ENCODE measurements at regions not wholly inside any gene's neighbourhood (a gene's known extent, or its start where the extent isn't known, plus 50 kb on each side); places are given as distances from the start of the nearest gene placed in this dataset.

- Mint-ChIP-seq H3K27ac (no peak overlapping the region), H3K36me3 (no peaks in the 10 kb centered on the region), H3K4me1 (no peaks in the 10 kb centered on the region), H3K27me3 (no peaks in the 10 kb centered on the region), H3K4me3 (no peak overlapping the region), H3K9me3 (peaks cover 0 to 5% (median 0%) of the 10 kb centered on the region in 8 donors)
- Histone ChIP-seq H3K9me3 (ENCODE audit: control insufficient read depth in 1 of 2, low read length in 2 of 2) (no peaks in the 10 kb centered on the region), H3K27me3 (ENCODE audit: insufficient read depth, low read length) (no peaks in the 10 kb centered on the region), H3K36me3 (ENCODE audit: insufficient read depth, low read length) (no peaks in the 10 kb centered on the region), H3K27ac (ENCODE audit: low read depth, low read length) (no peak overlapping the region), H3K4me1 (ENCODE audit: insufficient read depth, low read length) (no peaks in the 10 kb centered on the region), H3K4me3 (ENCODE audit: low read length in 2 of 2) (no peak overlapping the region)
- ChIA-PET CTCF (ENCODE audit: partially characterized antibody) (no interaction called here), POLR2A (ENCODE audit: partially characterized antibody) (no interaction called here)
- no peak for DNase-seq
- intact Hi-C loops (cut with micrococcal nuclease), result no loop called here
Observed at GRCh38 chr7:136412952-136413351, 435.8 kb upstream of the MTPN start.

GRCh38 chr7:136405931-136406777, 429.0 kb upstream of the MTPN start:
- Mint-ChIP-seq H3K27me3 (no peaks in the 10 kb centered on the region), H3K4me3 (peak overlapping the region in 1 of 8 donors; percentile 3), H3K4me1 (peaks cover 0 to 8% (median 4%) of the 10 kb centered on the region in 4 donors), H3K27ac (no peak overlapping the region), H3K9me3 (peaks cover 0 to 2% (median 0%) of the 10 kb centered on the region in 8 donors), H3K36me3 (no peaks in the 10 kb centered on the region)
- Histone ChIP-seq H3K9me3 (ENCODE audit: control insufficient read depth in 1 of 2, low read length in 2 of 2) (no peaks in the 10 kb centered on the region), H3K27me3 (ENCODE audit: insufficient read depth, low read length) (no peaks in the 10 kb centered on the region), H3K4me3 (ENCODE audit: low read length in 2 of 2) (no peak overlapping the region), H3K27ac (ENCODE audit: low read depth, low read length) (no peak overlapping the region), H3K4me1 (ENCODE audit: insufficient read depth, low read length) (no peaks in the 10 kb centered on the region), H3K36me3 (ENCODE audit: insufficient read depth, low read length) (no peaks in the 10 kb centered on the region)
- peak; percentile 4 to 33 (median 12) for DNase-seq
- intact Hi-C loops (cut with micrococcal nuclease), result no loop called here
- ChIA-PET POLR2A (ENCODE audit: partially characterized antibody) (no interaction called here), CTCF (ENCODE audit: partially characterized antibody) (interaction anchor here (1.2 to 1.3 kb wide), 2 partner anchors 11 to 19 kb away, joined by 4 to 5 read pairs; no protein-coding TSS in a partner anchor)

GRCh38 chr7:136403591-136403990, 426.4 kb upstream of the MTPN start:
- Mint-ChIP-seq H3K4me3 (no peak overlapping the region), H3K27me3 (no peaks in the 10 kb centered on the region), H3K9me3 (peaks cover 0 to 2% (median 0%) of the 10 kb centered on the region in 8 donors), H3K36me3 (no peaks in the 10 kb centered on the region), H3K4me1 (peaks cover 0 to 8% (median 4%) of the 10 kb centered on the region in 4 donors), H3K27ac (no peak overlapping the region)
- no peak overlapping the region for H3K27ac ChIP-seq (ENCODE audit: low read depth, low read length)
- POLR2A ChIA-PET (ENCODE audit: partially characterized antibody), result no interaction called here
- no peaks in the 10 kb centered on the region for H3K9me3 ChIP-seq (ENCODE audit: control insufficient read depth in 1 of 2, low read length in 2 of 2)
- no peak overlapping the region for H3K4me3 ChIP-seq (ENCODE audit: low read length in 2 of 2)
- no peaks in the 10 kb centered on the region for H3K36me3 ChIP-seq (ENCODE audit: insufficient read depth, low read length)
- CTCF ChIA-PET (ENCODE audit: partially characterized antibody), result no interaction called here
- no peaks in the 10 kb centered on the region for H3K4me1 ChIP-seq (ENCODE audit: insufficient read depth, low read length)
- intact Hi-C loops (cut with micrococcal nuclease), result loop anchor here (5.0 kb wide), 1 partner anchor 601 kb away; no protein-coding TSS in a partner anchor
- no peaks in the 10 kb centered on the region for H3K27me3 ChIP-seq (ENCODE audit: insufficient read depth, low read length)
- DNase-seq, result no peak

GRCh38 chr7:136400877-136401276, 423.7 kb upstream of the MTPN start:
- H3K27me3 ChIP-seq (ENCODE audit: insufficient read depth, low read length), result no peaks in the 10 kb centered on the region
- POLR2A ChIA-PET (ENCODE audit: partially characterized antibody), result no interaction called here
- CTCF ChIA-PET (ENCODE audit: partially characterized antibody), result no interaction called here
- intact Hi-C loops (cut with micrococcal nuclease), result loop anchor here (5.0 kb wide), 1 partner anchor 599 kb away; no protein-coding TSS in a partner anchor
- no peaks in the 10 kb centered on the region for H3K36me3 ChIP-seq (ENCODE audit: insufficient read depth, low read length)
- Mint-ChIP-seq H3K4me3 (no peak overlapping the region), H3K27me3 (no peaks in the 10 kb centered on the region), H3K36me3 (no peaks in the 10 kb centered on the region), H3K4me1 (no peaks in the 10 kb centered on the region), H3K9me3 (no peaks in the 10 kb centered on the region), H3K27ac (no peak overlapping the region)
- no peaks in the 10 kb centered on the region for H3K9me3 ChIP-seq (ENCODE audit: control insufficient read depth in 1 of 2, low read length in 2 of 2)
- H3K4me1 ChIP-seq (ENCODE audit: insufficient read depth, low read length), result no peaks in the 10 kb centered on the region
- DNase-seq, result no peak
- no peak overlapping the region for H3K27ac ChIP-seq (ENCODE audit: low read depth, low read length)
- H3K4me3 ChIP-seq (ENCODE audit: low read length in 2 of 2), result no peak overlapping the region

- ChIA-PET POLR2A (ENCODE audit: partially characterized antibody) (no interaction called here), CTCF (ENCODE audit: partially characterized antibody) (interaction anchor here (1.2 kb wide), 1 partner anchor 9 kb away, joined by 4 read pairs; no protein-coding TSS in a partner anchor)
- no peak overlapping the region for H3K4me3 Mint-ChIP-seq
- intact Hi-C loops (cut with micrococcal nuclease), result no loop called here
- no peak overlapping the region for H3K27ac ChIP-seq (ENCODE audit: low read depth, low read length)
- DNase-seq, result no peak
- no peaks in the 10 kb centered on the region for H3K9me3 Mint-ChIP-seq
- no peaks in the 10 kb centered on the region for H3K36me3 ChIP-seq (ENCODE audit: insufficient read depth, low read length)
- no peaks in the 10 kb centered on the region for H3K27me3 Mint-ChIP-seq
- no peaks in the 10 kb centered on the region for H3K36me3 Mint-ChIP-seq
- H3K4me3 ChIP-seq (ENCODE audit: low read length in 2 of 2), result no peak overlapping the region
- H3K27ac Mint-ChIP-seq, result no peak overlapping the region
- no peaks in the 10 kb centered on the region for H3K4me1 ChIP-seq (ENCODE audit: insufficient read depth, low read length)
- no peaks in the 10 kb centered on the region for H3K4me1 Mint-ChIP-seq
- no peaks in the 10 kb centered on the region for H3K9me3 ChIP-seq (ENCODE audit: control insufficient read depth in 1 of 2, low read length in 2 of 2)
- H3K27me3 ChIP-seq (ENCODE audit: insufficient read depth, low read length), result no peaks in the 10 kb centered on the region
Observed at GRCh38 chr7:136399385-136399784, 422.2 kb upstream of the MTPN start.

GRCh38 chr7:136392856-136393255, 415.7 kb upstream of the MTPN start:
- H3K36me3 ChIP-seq (ENCODE audit: insufficient read depth, low read length), result no peaks in the 10 kb centered on the region
- H3K4me1 Mint-ChIP-seq, result no peaks in the 10 kb centered on the region
- no peak overlapping the region for H3K4me3 Mint-ChIP-seq
- no peak overlapping the region for H3K27ac Mint-ChIP-seq
- H3K36me3 Mint-ChIP-seq, result no peaks in the 10 kb centered on the region
- DNase-seq, result no peak
- intact Hi-C loops (cut with micrococcal nuclease), result no loop called here
- H3K4me3 ChIP-seq (ENCODE audit: low read length in 2 of 2), result no peak overlapping the region
- ChIA-PET CTCF (ENCODE audit: partially characterized antibody) (no interaction called here), POLR2A (ENCODE audit: partially characterized antibody) (no interaction called here)
- no peak overlapping the region for H3K27ac ChIP-seq (ENCODE audit: low read depth, low read length)
- H3K27me3 Mint-ChIP-seq, result no peaks in the 10 kb centered on the region
- no peaks in the 10 kb centered on the region for H3K27me3 ChIP-seq (ENCODE audit: insufficient read depth, low read length)
- no peaks in the 10 kb centered on the region for H3K4me1 ChIP-seq (ENCODE audit: insufficient read depth, low read length)
- no peaks in the 10 kb centered on the region for H3K9me3 ChIP-seq (ENCODE audit: control insufficient read depth in 1 of 2, low read length in 2 of 2)
- peaks cover 0 to 4% (median 0%) of the 10 kb centered on the region in 8 donors for H3K9me3 Mint-ChIP-seq

GRCh38 chr7:136391371-136391770, 414.2 kb upstream of the MTPN start:
- H3K4me1 Mint-ChIP-seq, result no peaks in the 10 kb centered on the region
- no peak overlapping the region for H3K27ac Mint-ChIP-seq
- no peak for DNase-seq
- no peaks in the 10 kb centered on the region for H3K27me3 Mint-ChIP-seq
- intact Hi-C loops (cut with micrococcal nuclease), result no loop called here
- Histone ChIP-seq H3K36me3 (ENCODE audit: insufficient read depth, low read length) (no peaks in the 10 kb centered on the region), H3K4me1 (ENCODE audit: insufficient read depth, low read length) (no peaks in the 10 kb centered on the region), H3K27me3 (ENCODE audit: insufficient read depth, low read length) (no peaks in the 10 kb centered on the region), H3K4me3 (ENCODE audit: low read length in 2 of 2) (no peak overlapping the region), H3K9me3 (ENCODE audit: control insufficient read depth in 1 of 2, low read length in 2 of 2) (no peaks in the 10 kb centered on the region), H3K27ac (ENCODE audit: low read depth, low read length) (no peak overlapping the region)
- H3K36me3 Mint-ChIP-seq, result no peaks in the 10 kb centered on the region
- H3K9me3 Mint-ChIP-seq, result peaks cover 0 to 4% (median 0%) of the 10 kb centered on the region in 8 donors
- POLR2A ChIA-PET (ENCODE audit: partially characterized antibody), result no interaction called here
- CTCF ChIA-PET (ENCODE audit: partially characterized antibody), result no interaction called here
- no peak overlapping the region for H3K4me3 Mint-ChIP-seq

Data from CD4-positive, alpha-beta memory T cell (primary cell).